GM23338 (cell line): ENCODE measurements at regions not wholly inside any gene's neighbourhood (a gene's known extent, or its start where the extent isn't known, plus 50 kb on each side); places are given as distances from the start of the nearest gene placed in this dataset.

ENCODE experiments used
- ATAC-seq: fragments of 200-7000 bp; cut with Tn5 transposase; 3 replicates; pipeline ENCODE4 v1.9.1; 2020
- DNase-seq: peaks from one replicate; pipeline ENCODE4 v3.0.0-alpha.2; 2015; ENCODE audit warnings: low spot score
- H2AFZ ChIP-seq: fragments of 200-600 bp; sonication (generic); 2 replicates; pipeline ENCODE4 v1.8.0; 2016; ENCODE audit warnings: antibody characterized with exemption, mild to moderate bottlenecking, moderate library complexity
- H3F3A ChIP-seq: fragments of 200-600 bp; sonication (generic); replicated peaks from 2 replicates; pipeline ENCODE4 v1.8.0; 2017; ENCODE audit warnings: antibody characterized with exemption, mixed run types, low read depth
- H3K27ac ChIP-seq: fragments of 200-600 bp; sonication (generic); 2 replicates; pipeline ENCODE4 v1.6.1; 2016; ENCODE audit warnings: low read depth
- H3K27me3 ChIP-seq: fragments of 200-600 bp; sonication (generic); 2 replicates; pipeline ENCODE4 v1.8.0; 2016; ENCODE audit warnings: mild to moderate bottlenecking, mixed run types, moderate library complexity; ENCODE audit not compliant: insufficient read depth
- H3K36me3 ChIP-seq: fragments of 200-600 bp; sonication (generic); 2 replicates; pipeline ENCODE4 v1.8.0; 2016; ENCODE audit warnings: mild to moderate bottlenecking; ENCODE audit not compliant: insufficient read depth
- H3K4me1 ChIP-seq: fragments of 200-600 bp; sonication (generic); 2 replicates; pipeline ENCODE4 v1.8.0; 2016; ENCODE audit warnings: mild to moderate bottlenecking, moderate library complexity; ENCODE audit not compliant: insufficient read depth
- H3K4me2 ChIP-seq: fragments of 200-600 bp; sonication (generic); 2 replicates; pipeline ENCODE4 v1.7.1; 2017; ENCODE audit warnings: mixed run types
- H3K4me3 ChIP-seq: fragments of 200-600 bp; sonication (generic); 2 replicates; pipeline ENCODE4 v1.6.1; 2016; ENCODE audit warnings: mixed run types
- H3K79me2 ChIP-seq: fragments of 200-600 bp; sonication (generic); replicated peaks from 2 replicates; pipeline ENCODE4 v1.8.0; 2017; ENCODE audit warnings: mild to moderate bottlenecking; ENCODE audit not compliant: insufficient read depth
- H3K9me2 ChIP-seq: fragments of 200-600 bp; sonication (generic); 2 replicates; pipeline ENCODE4 v1.8.0; 2017; ENCODE audit not compliant: insufficient read depth
- H4K20me1 ChIP-seq: fragments of 200-600 bp; sonication (generic); replicated peaks from 2 replicates; pipeline ENCODE4 v1.8.0; 2017; ENCODE audit warnings: mild to moderate bottlenecking; ENCODE audit not compliant: insufficient read depth
- H3K27ac Mint-ChIP-seq: 2 replicates; pipeline ENCODE4 v1.8.0; 2020; ENCODE audit warnings: inconsistent platforms, mild to moderate bottlenecking, moderate library complexity, mixed read lengths
- H3K27me3 Mint-ChIP-seq: 3 replicates; pipeline ENCODE4 v1.8.0; 2022; ENCODE audit warnings: low read depth, mild to moderate bottlenecking, moderate library complexity, mixed read lengths, inconsistent platforms; ENCODE audit not compliant: insufficient read depth, poor library complexity
- H3K36me3 Mint-ChIP-seq: 3 replicates; pipeline ENCODE4 v1.8.0; 2021; ENCODE audit warnings: low read depth, mild to moderate bottlenecking, inconsistent platforms, moderate library complexity, mixed read lengths
- H3K4me1 Mint-ChIP-seq: 3 replicates; pipeline ENCODE4 v1.8.0; 2020; ENCODE audit warnings: mild to moderate bottlenecking, inconsistent platforms, mixed read lengths
- H3K4me3 Mint-ChIP-seq: 3 replicates; pipeline ENCODE4 v1.8.0; 2021; ENCODE audit warnings: moderate library complexity, mild to moderate bottlenecking, inconsistent platforms, mixed read lengths
- H3K9me3 Mint-ChIP-seq: 3 replicates; pipeline ENCODE4 v1.8.0; 2020; ENCODE audit warnings: moderate library complexity, mild to moderate bottlenecking, inconsistent platforms, mixed read lengths
- CREB1 ChIP-seq: fragments of 250-450 bp; sonication (Bioruptor Pico); IDR thresholded peaks from 2 replicates; pipeline ENCODE4 v1.5.0; 2020; ENCODE audit warnings: low read depth, mild to moderate bottlenecking, moderate library complexity
- CTCF ChIP-seq, 2 experiments: fragments of 200-600 bp in 1 of 2; sonication (generic) in 1 of 2; conservative IDR thresholded peaks; 2 replicates each; pipeline versions ENCODE4 v1.5.1 to v1.6.1; 2016 to 2017; ENCODE audit warnings: antibody characterized with exemption in 2 of 2, low read depth in 2 of 2, mild to moderate bottlenecking in 2 of 2, moderate library complexity in 1 of 2
- ETS1 ChIP-seq: IDR thresholded peaks from 2 replicates; pipeline ENCODE4 v1.6.1; 2016; ENCODE audit warnings: antibody characterized with exemption
- EZH2 ChIP-seq: fragments of 200-600 bp; sonication (generic); IDR thresholded peaks from one replicate; pipeline ENCODE4 v1.8.0; 2017; ENCODE audit warnings: antibody characterized with exemption, mild to moderate bottlenecking, low read depth; ENCODE audit not compliant: unreplicated experiment
- JUNB ChIP-seq: IDR thresholded peaks from one replicate; pipeline ENCODE4 v1.6.1; 2016; ENCODE audit warnings: antibody characterized with exemption; ENCODE audit not compliant: unreplicated experiment
- NANOG ChIP-seq: IDR thresholded peaks from 2 replicates; pipeline ENCODE4 v1.6.1; 2016; ENCODE audit warnings: antibody characterized with exemption, borderline replicate concordance
- POLR2AphosphoS5 ChIP-seq: IDR thresholded peaks from 2 replicates; pipeline ENCODE4 v1.6.1; 2016; ENCODE audit warnings: antibody characterized with exemption, low read depth
- REST ChIP-seq: IDR thresholded peaks from one replicate; pipeline ENCODE4 v1.6.1; 2018; ENCODE audit warnings: antibody characterized with exemption; ENCODE audit not compliant: unreplicated experiment
- STAT1 ChIP-seq: IDR thresholded peaks from one replicate; pipeline ENCODE4 v1.6.1; 2016; ENCODE audit warnings: antibody characterized with exemption; ENCODE audit not compliant: unreplicated experiment
- ZNF114 ChIP-seq: fragments of 250-450 bp; sonication (Bioruptor Pico); IDR thresholded peaks from 2 replicates; pipeline ENCODE4 v1.5.0; 2020; ENCODE audit warnings: mild to moderate bottlenecking, moderate library complexity

GRCh38 chr15:79682851-79683288 is 213.9 kb downstream of the MTHFS start (continued):
- TF ChIP-seq CTCF (conservative IDR thresholded peaks at IDR 0.05; ENCODE audit: low read depth in 2 of 2): no peak
- no peak for TF ChIP-seq STAT1
- no peak for TF ChIP-seq REST
- TF ChIP-seq NANOG: no peak
- TF ChIP-seq EZH2: no peak
- TF ChIP-seq CREB1 (CRISPR knock-in tag): no peak
- no peak for TF ChIP-seq JUNB
- TF ChIP-seq POLR2AphosphoS5: no peak
- TF ChIP-seq ETS1: no peak

- H3K27ac Mint-ChIP-seq: no peak overlapping the region
- no peak overlapping the region for H2AFZ ChIP-seq
- no peak overlapping the region for H3K27ac ChIP-seq
- no peaks in the 10 kb centered on the region for H3K4me1 ChIP-seq
- ATAC-seq (no peak), DNase-seq (no peak)
- no peaks in the 10 kb centered on the region for H3K27me3 Mint-ChIP-seq
- H3K9me2 ChIP-seq: no peaks in the 10 kb centered on the region
- H3K27me3 ChIP-seq: no peaks in the 10 kb centered on the region
- no peak overlapping the region for H3K4me3 Mint-ChIP-seq
- no peaks in the 10 kb centered on the region for H3K4me1 Mint-ChIP-seq
- no peaks in the 10 kb centered on the region for H3K79me2 ChIP-seq
- no peaks in the 10 kb centered on the region for H3K36me3 Mint-ChIP-seq
- no peaks in the 10 kb centered on the region for H3K36me3 ChIP-seq
- no peak overlapping the region for H3K4me2 ChIP-seq
- H3K4me3 ChIP-seq: no peak overlapping the region
- TF ChIP-seq STAT1 (no peak), ZNF114 (CRISPR knock-in tag) (no peak)
- H3K9me3 Mint-ChIP-seq: peaks cover 6% of the 10 kb centered on the region; the same call in 1 of the 3 replicates
- no peaks in the 10 kb centered on the region for H3F3A ChIP-seq
- no peaks in the 10 kb centered on the region for H4K20me1 ChIP-seq
Measured at GRCh38 chr15:79689030-79689429, 207.8 kb downstream of the MTHFS start.
